ENCODE measurements at regions not wholly inside any gene's neighbourhood (a gene's known extent, or its start where the extent isn't known, plus 50 kb on each side); places are given as distances from the start of the nearest gene placed in this dataset.

GRCh38 chr2:21281384-21281783 lies 157.6 kb downstream of the TDRD15 start:
- in situ Hi-C loops (cut with HindIII; ENCODE audit: low sequenced_read_pairs): no loop called here

- in situ Hi-C loops (cut with HindIII; ENCODE audit: low sequenced_read_pairs): no loop called here
Observed at GRCh38 chr2:21281791-21282514, 158.2 kb downstream of the TDRD15 start.

GRCh38 chr2:21282515-21282898 lies 158.7 kb downstream of the TDRD15 start:
- in situ Hi-C loops (cut with HindIII; ENCODE audit: low sequenced_read_pairs): no loop called here

GRCh38 chr2:21288299-21288698 lies 164.5 kb downstream of the TDRD15 start:
- in situ Hi-C loops (cut with HindIII; ENCODE audit: low sequenced_read_pairs): no loop called here

- in situ Hi-C loops (cut with HindIII; ENCODE audit: low sequenced_read_pairs): no loop called here
Observed at GRCh38 chr2:21288739-21289520, 165.2 kb downstream of the TDRD15 start.

- in situ Hi-C loops (cut with HindIII; ENCODE audit: low sequenced_read_pairs): no loop called here
Observed at GRCh38 chr2:21289551-21289950, 165.8 kb downstream of the TDRD15 start.

GRCh38 chr2:21289989-21290388 lies 166.2 kb downstream of the TDRD15 start:
- in situ Hi-C loops (cut with HindIII; ENCODE audit: low sequenced_read_pairs): no loop called here

- in situ Hi-C loops (cut with HindIII; ENCODE audit: low sequenced_read_pairs): no loop called here
Observed at GRCh38 chr2:21291426-21291825, 167.7 kb downstream of the TDRD15 start.

- in situ Hi-C loops (cut with HindIII; ENCODE audit: low sequenced_read_pairs): no loop called here
Observed at GRCh38 chr2:21294446-21294845, 170.7 kb downstream of the TDRD15 start.

GRCh38 chr2:21299411-21299810 lies 175.6 kb downstream of the TDRD15 start:
- in situ Hi-C loops (cut with HindIII; ENCODE audit: low sequenced_read_pairs): no loop called here

- in situ Hi-C loops (cut with HindIII; ENCODE audit: low sequenced_read_pairs): no loop called here
Observed at GRCh38 chr2:21301871-21302455, 178.2 kb downstream of the TDRD15 start.

GRCh38 chr2:21303876-21304275 lies 180.1 kb downstream of the TDRD15 start:
- in situ Hi-C loops (cut with HindIII; ENCODE audit: low sequenced_read_pairs): no loop called here

GRCh38 chr2:21305581-21305980 lies 181.8 kb downstream of the TDRD15 start:
- in situ Hi-C loops (cut with HindIII; ENCODE audit: low sequenced_read_pairs): no loop called here

- in situ Hi-C loops (cut with HindIII; ENCODE audit: low sequenced_read_pairs): no loop called here
Observed at GRCh38 chr2:21306235-21306634, 182.5 kb downstream of the TDRD15 start.

GRCh38 chr2:21307037-21307436 lies 183.3 kb downstream of the TDRD15 start:
- in situ Hi-C loops (cut with HindIII; ENCODE audit: low sequenced_read_pairs): no loop called here

- in situ Hi-C loops (cut with HindIII; ENCODE audit: low sequenced_read_pairs): no loop called here
Observed at GRCh38 chr2:21310493-21310892, 186.7 kb downstream of the TDRD15 start.

- in situ Hi-C loops (cut with HindIII; ENCODE audit: low sequenced_read_pairs): no loop called here
Observed at GRCh38 chr2:21314322-21314835, 190.6 kb downstream of the TDRD15 start.

GRCh38 chr2:21317131-21317530 lies 193.4 kb downstream of the TDRD15 start:
- in situ Hi-C loops (cut with HindIII; ENCODE audit: low sequenced_read_pairs): no loop called here

- in situ Hi-C loops (cut with HindIII; ENCODE audit: low sequenced_read_pairs): no loop called here
Observed at GRCh38 chr2:21318263-21318662, 194.5 kb downstream of the TDRD15 start.

- in situ Hi-C loops (cut with HindIII; ENCODE audit: low sequenced_read_pairs): no loop called here
Observed at GRCh38 chr2:21326152-21326551, 202.4 kb downstream of the TDRD15 start.

GRCh38 chr2:21328177-21328576 lies 204.4 kb downstream of the TDRD15 start:
- in situ Hi-C loops (cut with HindIII; ENCODE audit: low sequenced_read_pairs): no loop called here

Data from endothelial cell of hepatic sinusoid (primary cell).